Embryonic facial prominence (tissue), 1 donor: ENCODE measurements at regions not wholly inside any gene's neighbourhood (a gene's known extent, or its start where the extent isn't known, plus 50 kb on each side); places are given as distances from the start of the nearest gene placed in this dataset.
"Not testable (repeated sequence)": the region's sequence is repeated elsewhere in the genome, so short reads cannot be mapped to it uniquely, and the experiment has no call there.

ENCODE experiments used
- DNase-seq: peaks from one replicate; pipeline ENCODE4 v3.0.0-alpha.2; 2016; ENCODE audit errors: extremely low spot score

DNA sequence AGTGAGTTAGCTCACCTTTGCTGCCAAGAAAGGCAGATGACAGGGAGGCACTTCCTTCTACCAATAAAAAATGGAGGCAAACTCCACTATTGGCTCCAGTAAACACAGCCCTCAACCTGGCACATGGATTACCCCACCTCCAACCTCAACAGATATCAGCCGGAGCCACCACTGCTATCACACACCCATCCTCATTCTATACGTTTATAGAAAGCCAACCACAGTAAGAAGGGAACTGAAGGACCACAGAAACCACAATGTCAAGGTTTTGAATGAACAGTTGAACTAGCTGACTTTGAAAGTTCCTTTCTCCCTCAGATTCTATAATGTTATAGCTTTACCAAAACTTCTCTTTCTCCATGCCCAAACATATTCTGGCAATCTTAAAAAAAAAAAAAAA, 526.2 kb downstream of the UQCRFS1 start:
- no peak for DNase-seq

GRCh38 chr19:28685802-28686201, 527.1 kb downstream of the UQCRFS1 start:
- no peak for DNase-seq

- not testable (repeated sequence) for DNase-seq
These were observed 527.9 kb downstream of the UQCRFS1 start for GRCh38 chr19:28685077-28685476.

DNA sequence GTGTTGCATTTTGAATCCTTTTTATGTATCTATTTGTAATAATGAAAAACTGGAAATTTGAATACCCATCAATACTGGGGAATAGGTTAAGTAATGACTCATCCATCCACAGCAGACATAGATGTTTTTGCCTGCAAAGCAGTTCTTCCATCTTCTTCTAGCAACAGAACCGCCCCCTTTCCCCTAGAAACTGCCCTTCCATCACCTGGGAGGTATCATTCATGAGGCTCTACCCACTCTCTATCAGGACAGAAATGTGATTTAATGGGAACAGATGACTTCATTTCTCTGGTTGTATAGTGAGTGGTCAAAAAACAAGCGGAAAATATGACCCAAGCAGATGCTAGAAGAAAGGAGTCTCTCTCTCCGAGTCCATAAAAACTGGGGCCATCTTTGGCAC, 532.8 kb downstream of the UQCRFS1 start:
- no peak for DNase-seq

- DNase-seq: no peak
These were observed 542.1 kb downstream of the UQCRFS1 start for GRCh38 chr19:28670836-28671235.

DNA sequence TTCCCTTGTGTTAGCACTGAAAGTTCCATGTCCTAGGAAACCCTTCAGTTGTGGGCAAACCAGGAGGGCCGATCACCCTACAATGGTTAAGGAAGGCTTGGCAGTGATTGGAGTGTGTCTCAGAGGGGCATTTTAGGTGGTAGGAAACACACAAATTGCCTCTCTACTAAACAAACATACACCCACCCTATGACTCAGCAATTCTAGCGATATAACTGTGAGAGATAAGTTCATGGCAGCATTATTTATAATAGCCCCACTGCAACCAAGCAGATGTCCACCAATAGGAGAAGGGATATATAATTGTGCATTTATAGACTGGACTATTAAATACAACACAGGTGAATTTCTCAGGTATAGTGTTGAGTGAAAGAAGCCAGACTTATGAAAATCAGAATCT, 543.1 kb downstream of the UQCRFS1 start:
- no peak for DNase-seq

DNA sequence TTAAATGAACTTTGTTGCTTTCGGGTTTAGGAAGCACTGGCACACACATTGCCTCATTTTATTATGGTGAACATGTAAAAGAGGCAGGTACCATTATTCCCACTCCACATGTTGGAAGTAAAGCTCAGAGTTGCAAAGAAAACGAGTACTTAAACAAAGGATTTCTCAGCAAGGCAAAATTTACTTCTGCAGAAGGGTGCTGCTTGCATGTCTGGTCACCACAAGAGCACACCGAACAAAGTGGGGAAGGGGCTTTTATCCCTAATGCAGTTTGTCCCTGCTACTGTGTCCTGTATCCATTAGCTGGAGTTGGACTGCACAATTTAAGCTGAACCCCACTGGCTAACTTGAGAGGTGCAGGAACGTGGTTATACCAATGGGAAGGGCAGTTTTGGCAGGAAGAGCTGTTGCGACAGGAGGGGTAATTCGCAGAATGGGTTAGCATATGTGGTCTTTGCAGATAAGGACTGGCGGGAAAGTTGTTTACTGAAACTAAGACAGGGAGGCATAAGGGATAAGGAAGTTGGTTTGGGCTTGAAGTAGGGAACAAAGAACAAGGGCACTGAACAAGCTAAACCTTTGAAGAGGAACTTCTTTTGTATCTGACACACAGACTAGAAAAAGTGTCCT, 545.5 kb downstream of the UQCRFS1 start:
- DNase-seq: no peak

DNA sequence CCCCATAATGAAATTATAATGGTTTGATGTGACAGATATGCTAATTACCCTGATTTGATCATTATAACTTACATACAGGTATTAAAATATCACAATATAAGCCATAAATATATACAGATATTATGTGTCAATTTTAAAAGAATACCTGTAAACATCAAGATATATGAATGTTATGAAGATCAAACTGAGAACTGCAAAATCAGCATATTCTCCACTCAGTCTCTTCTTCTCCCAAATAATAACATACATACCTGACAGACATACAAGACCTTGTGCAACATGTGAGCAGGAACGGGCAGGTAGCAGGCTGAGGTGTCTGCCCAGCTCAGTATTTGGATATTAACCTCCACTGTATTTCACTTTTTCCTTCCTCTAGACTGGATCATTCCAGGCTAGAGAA, 547.2 kb downstream of the UQCRFS1 start:
- DNase-seq: no peak

DNA sequence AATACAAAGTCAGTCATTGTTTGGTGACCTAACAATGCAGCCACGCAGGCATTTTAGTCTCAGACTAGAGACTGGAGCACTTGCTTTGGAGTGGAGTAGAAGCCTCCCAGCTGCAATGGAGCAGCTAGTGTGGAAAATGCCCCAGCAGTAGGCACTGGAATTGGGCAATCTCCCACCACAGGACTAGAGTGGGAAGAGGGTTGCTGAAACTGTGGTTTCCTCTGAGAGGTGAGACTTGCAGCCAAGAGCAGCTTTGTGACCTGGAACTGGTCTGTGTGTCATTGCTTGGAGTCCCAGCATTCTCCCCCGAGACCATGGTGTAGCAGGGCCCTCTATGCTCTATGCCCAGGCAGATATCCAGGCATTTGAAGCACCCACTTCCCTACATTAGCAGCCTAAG, 556.3 kb downstream of the UQCRFS1 start:
- DNase-seq: no peak

- no peak for DNase-seq
These were observed 557.9 kb downstream of the UQCRFS1 start for GRCh38 chr19:28655054-28655453.

GRCh38 chr19:28652765-28653164, 560.2 kb downstream of the UQCRFS1 start:
- DNase-seq: no peak

- DNase-seq: no peak
These were observed 566.3 kb downstream of the UQCRFS1 start for GRCh38 chr19:28646629-28647028.

GRCh38 chr19:28644169-28644775, 568.7 kb downstream of the UQCRFS1 start:
- DNase-seq: no peak

GRCh38 chr19:28642787-28643683, 569.9 kb downstream of the UQCRFS1 start:
- DNase-seq: no peak

GRCh38 chr19:28641395-28641794, 571.6 kb downstream of the UQCRFS1 start:
- DNase-seq: no peak

DNA sequence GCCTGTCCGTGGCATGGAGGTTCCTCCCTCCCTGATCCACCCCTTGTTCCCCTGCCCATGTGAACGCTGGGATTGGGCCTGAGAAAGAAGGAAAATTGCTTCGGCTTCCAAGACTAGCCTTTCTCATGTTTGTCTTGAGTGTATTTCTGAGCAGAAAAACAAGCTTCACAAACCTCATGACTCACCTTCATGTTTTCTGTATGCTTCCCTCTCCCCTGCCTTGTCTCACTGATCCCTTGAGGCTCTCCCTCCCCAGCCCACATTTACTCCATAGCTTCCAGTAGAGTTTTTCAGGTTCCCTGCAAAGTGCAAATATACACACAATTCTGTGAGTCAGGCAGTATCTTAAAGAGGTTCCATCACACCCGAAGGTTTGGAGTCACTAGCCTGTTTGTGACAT, 572.4 kb downstream of the UQCRFS1 start:
- no peak for DNase-seq

- no peak for DNase-seq
These were observed 574.5 kb downstream of the UQCRFS1 start for GRCh38 chr19:28638445-28638844.

GRCh38 chr19:28636706-28637105, 576.2 kb downstream of the UQCRFS1 start:
- no peak for DNase-seq

- DNase-seq: no peak
These were observed 576.8 kb downstream of the UQCRFS1 start for GRCh38 chr19:28636016-28636629.

DNA sequence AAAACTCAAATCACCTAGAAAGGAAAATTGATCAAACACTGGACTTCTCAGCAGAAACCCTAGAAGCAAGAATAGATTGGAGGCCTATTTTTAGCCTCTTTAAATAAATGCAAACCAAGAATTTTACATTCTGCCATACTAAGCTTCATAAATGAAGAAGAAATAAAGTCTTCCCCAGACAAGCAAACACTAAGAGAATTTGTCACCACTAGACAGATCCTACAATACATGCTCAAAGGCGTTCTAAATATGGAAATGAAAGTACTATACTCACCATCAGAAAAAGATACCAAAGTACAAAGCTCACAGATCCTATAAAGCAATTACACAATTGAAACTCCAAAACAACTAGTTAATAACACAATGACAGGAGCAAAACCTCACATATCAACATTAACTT, 578.1 kb downstream of the UQCRFS1 start:
- no peak for DNase-seq

- DNase-seq: no peak
These were observed 579.0 kb downstream of the UQCRFS1 start for GRCh38 chr19:28634019-28634328.

- DNase-seq: no peak
These were observed 579.5 kb downstream of the UQCRFS1 start for GRCh38 chr19:28633319-28634018.
